HUES64 (cell line): ENCODE measurements at regions not wholly inside any gene's neighbourhood (a gene's known extent, or its start where the extent isn't known, plus 50 kb on each side); places are given as distances from the start of the nearest gene placed in this dataset.

Experiments used
- H3K27ac ChIP-seq: 2 replicates; pipeline ENCODE4 v1.7.0; 2013; ENCODE audit warnings: low read depth, low read length, inconsistent platforms
- H3K27me3 ChIP-seq: 2 replicates; pipeline ENCODE4 v1.6.1; 2013; ENCODE audit warnings: mild to moderate bottlenecking, low read length; ENCODE audit not compliant: insufficient read depth
- H3K36me3 ChIP-seq: 2 replicates; pipeline ENCODE4 v1.6.1; 2013; ENCODE audit warnings: mild to moderate bottlenecking, low read length; ENCODE audit not compliant: insufficient read depth
- H3K4me1 ChIP-seq: 2 replicates; pipeline ENCODE4 v1.6.1; 2013; ENCODE audit warnings: mild to moderate bottlenecking, low read length, moderate library complexity; ENCODE audit not compliant: insufficient read depth
- H3K4me3 ChIP-seq: 2 replicates; pipeline ENCODE4 v1.5.1; 2013; ENCODE audit warnings: mild to moderate bottlenecking, low read length, moderate library complexity
- H3K9ac ChIP-seq: 2 replicates; pipeline ENCODE4 v1.6.1; 2013; ENCODE audit warnings: mild to moderate bottlenecking, low read depth, low read length
- H3K9me3 ChIP-seq: 2 replicates; pipeline ENCODE4 v1.6.1; 2013; ENCODE audit warnings: low read depth, low read length; ENCODE audit not compliant: insufficient read depth
- WGBS: fragments of 150-250, 120-280 bp; methylation state at CpG from one replicate; pipeline ENCODE4 v1.1.7; 2013; ENCODE audit warnings: missing lambda C conversion rate; 5-methylcytosine and 5-hydroxymethylcytosine counted together

DNA sequence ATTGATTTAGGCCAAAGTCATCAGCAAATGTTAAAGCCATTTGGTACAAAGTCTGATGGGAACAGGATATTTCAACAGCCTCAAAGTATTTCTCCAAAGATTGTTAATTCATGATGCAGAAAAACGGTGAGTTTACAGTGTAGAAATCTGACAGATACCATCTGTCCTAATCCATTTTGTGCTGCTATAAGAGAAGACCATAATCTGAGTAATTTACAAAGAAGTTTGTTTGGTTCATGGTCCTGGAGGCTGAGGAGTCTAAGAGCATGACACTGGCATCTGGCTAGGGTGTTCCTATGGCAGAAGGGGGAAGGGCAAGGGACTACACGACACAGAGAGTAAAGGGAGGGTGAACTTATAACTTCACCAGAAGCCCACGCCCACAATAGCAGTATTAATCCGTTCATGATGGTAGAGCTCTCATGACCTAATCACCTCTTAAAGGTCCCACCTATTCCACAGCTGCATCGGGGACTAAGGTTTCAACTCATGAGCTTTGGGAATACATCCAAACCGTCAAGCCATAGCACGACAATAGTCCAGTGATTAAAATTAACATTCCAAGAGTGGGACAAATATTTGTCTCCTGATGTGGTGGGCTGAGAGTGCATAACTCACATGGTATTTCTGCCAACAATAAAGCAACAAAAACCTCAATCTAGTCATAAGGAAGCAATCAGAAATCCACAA lies 298.6 kb upstream of the AKR1E2 start:
- no peak overlapping the region for H3K27ac ChIP-seq
- H3K27me3 ChIP-seq = no peaks in the 10 kb centered on the region
- H3K4me1 ChIP-seq = no peaks in the 10 kb centered on the region
- 94% methylated on average over 7 of the region's 7 CpGs for WGBS
- no peaks in the 10 kb centered on the region for H3K36me3 ChIP-seq
- no peak overlapping the region for H3K4me3 ChIP-seq
- no peaks in the 10 kb centered on the region for H3K9me3 ChIP-seq
- H3K9ac ChIP-seq = no peak overlapping the region

DNA sequence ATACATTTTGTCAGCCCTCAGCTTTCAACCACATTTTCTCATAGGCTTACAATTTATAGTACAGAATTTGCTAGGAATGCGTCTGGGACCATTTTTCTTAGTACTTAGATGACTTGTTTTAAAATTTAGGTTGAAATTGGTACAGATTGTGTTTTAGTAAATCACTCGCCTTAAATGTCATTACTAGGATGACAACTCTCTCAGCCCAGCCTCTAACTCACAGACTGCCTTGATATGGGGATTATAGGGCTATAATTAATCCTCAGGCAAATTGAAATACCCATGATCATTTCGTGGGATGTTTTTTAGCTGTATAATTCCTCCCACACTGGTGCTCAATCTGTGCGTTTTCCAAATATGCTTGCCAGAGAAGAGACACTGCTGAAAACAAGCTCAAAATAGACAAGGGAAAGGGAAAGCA lies 299.7 kb upstream of the AKR1E2 start:
- H3K9me3 ChIP-seq = no peaks in the 10 kb centered on the region
- 94% methylated on average over 3 of the region's 4 CpGs for WGBS
- H3K27me3 ChIP-seq = no peaks in the 10 kb centered on the region
- H3K27ac ChIP-seq = no peak overlapping the region
- no peaks in the 10 kb centered on the region for H3K4me1 ChIP-seq
- H3K9ac ChIP-seq = no peak overlapping the region
- H3K36me3 ChIP-seq = no peaks in the 10 kb centered on the region
- H3K4me3 ChIP-seq = no peak overlapping the region

DNA sequence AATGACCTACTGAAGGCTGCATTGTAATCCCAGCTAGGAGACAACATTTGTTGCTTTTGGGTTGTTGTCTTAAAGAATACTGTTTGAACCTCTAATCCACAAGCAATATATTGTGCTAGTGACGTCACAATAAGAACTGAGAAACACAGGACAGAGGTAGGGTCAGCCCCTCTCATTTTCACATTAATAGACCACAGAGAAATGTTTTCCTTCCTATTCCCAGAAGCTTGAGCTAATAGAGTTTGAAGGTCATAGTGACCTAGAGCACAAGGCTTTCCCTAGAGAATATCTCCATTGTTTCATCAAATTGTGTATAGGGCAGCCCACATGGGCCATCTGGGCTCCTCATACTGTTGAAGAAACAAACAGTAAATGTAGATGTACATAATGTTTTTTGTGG lies 300.9 kb upstream of the AKR1E2 start:
- 88% methylated on average over 1 of the region's 1 CpG for WGBS
- no peak overlapping the region for H3K27ac ChIP-seq
- no peaks in the 10 kb centered on the region for H3K36me3 ChIP-seq

DNA sequence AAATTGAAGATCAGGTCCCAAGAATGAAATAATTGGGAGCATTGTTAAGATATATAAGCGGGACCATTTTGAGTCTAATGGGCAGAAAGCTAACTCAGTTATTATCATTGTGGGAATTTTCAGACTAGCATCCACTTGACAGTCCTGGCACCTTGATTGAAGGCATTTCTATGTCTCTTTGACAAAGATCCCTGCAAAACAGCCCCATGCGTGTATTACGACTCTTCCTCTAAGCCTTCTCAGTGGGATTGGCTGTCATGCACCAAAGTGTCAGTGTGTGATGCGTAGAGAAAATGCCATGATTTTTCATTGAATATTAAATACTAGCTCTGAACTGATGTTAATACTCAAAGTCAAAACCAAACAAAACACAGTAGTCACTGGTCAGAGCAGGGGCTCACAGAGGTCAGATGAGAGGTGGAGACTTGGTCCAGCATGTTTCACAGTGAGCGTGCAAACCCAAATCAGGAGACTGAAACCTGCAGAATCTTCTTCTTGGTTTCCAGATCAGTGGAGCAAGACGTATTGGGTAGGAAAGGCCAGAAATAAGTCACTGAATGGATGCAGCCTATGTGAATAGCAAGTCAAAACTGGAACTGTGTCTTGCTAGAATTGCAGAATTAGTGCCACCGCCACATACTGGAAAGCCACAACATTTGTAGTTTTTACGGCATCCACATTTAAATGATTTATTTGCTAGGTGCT lies 303.6 kb upstream of the AKR1E2 start:
- WGBS = 97% methylated on average over 7 of the region's 8 CpGs
- H3K4me3 ChIP-seq = no peak overlapping the region
- no peak overlapping the region for H3K27ac ChIP-seq
- H3K4me1 ChIP-seq = no peaks in the 10 kb centered on the region
- no peak overlapping the region for H3K9ac ChIP-seq
- no peaks in the 10 kb centered on the region for H3K27me3 ChIP-seq
- H3K36me3 ChIP-seq = no peaks in the 10 kb centered on the region
- H3K9me3 ChIP-seq = no peaks in the 10 kb centered on the region

More for the DNA sequence above, 300.9 kb upstream of the AKR1E2 start:
- Histone ChIP-seq H3K27me3 (no peaks in the 10 kb centered on the region), H3K9me3 (no peaks in the 10 kb centered on the region), H3K4me3 (no peak overlapping the region), H3K9ac (no peak overlapping the region), H3K4me1 (no peaks in the 10 kb centered on the region)

DNA sequence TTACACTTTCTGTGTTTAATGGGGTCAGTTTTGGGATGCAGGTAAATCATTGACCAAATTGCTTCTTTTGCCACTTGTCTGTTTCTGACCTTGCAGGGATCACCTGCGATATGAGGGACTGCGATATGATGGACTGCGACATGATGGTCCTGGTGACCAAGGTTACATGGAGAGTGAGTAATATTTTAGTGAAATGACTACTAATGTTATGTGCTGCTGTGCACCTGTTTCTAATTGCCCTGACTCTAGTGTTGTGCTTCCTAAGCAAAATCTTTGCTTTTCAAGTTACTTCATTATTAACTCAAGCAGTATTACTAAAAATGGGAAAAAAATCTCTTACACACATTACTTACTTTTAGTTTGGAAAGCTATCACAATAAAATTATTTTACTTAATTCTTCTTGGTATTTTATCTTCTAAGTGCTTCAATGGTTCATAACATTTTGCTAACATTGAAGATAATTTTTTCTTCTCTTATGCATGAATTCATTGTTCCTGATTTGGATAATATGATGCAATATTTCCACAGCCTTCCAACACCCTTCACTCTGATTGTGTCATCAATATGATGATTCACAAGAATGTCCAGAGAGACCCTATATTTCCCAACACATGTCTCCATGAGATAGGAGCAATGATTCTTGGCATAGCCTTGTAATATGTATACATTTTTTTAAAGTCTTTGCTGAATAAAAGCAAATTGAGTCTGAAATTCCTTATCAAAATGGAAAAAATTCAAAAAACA lies 306.2 kb upstream of the AKR1E2 start:
- Histone ChIP-seq H3K4me3 (no peak overlapping the region), H3K27me3 (no peaks in the 10 kb centered on the region), H3K4me1 (no peaks in the 10 kb centered on the region), H3K9ac (no peak overlapping the region), H3K27ac (no peak overlapping the region), H3K9me3 (no peaks in the 10 kb centered on the region), H3K36me3 (no peaks in the 10 kb centered on the region)
- 96% methylated on average over 3 of the region's 3 CpGs for WGBS

DNA sequence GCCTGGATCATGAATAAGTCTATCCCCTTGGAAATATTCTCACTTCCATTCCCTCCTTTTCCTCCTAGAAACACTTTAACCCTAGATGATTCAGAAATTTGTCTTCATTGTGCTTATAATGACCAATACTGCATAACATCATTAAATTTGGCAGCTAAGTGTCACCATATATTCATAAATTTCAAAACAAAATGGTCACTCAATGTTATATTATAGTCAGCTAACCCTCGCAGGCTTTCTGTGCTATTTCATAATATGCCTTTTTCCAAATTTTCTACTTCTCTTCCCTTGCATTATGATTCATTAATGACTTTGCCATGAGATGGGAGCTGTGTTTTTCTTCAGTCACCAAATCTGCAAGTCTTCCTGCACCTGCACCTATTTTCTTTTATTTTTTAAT lies 308.3 kb upstream of the AKR1E2 start:
- H3K4me1 ChIP-seq = no peaks in the 10 kb centered on the region
- no peak overlapping the region for H3K9ac ChIP-seq
- no peak overlapping the region for H3K4me3 ChIP-seq
- no peaks in the 10 kb centered on the region for H3K36me3 ChIP-seq
- H3K27me3 ChIP-seq = no peaks in the 10 kb centered on the region
- no peaks in the 10 kb centered on the region for H3K9me3 ChIP-seq
- 85% methylated on average over 1 of the region's 1 CpG for WGBS
- H3K27ac ChIP-seq = no peak overlapping the region

DNA sequence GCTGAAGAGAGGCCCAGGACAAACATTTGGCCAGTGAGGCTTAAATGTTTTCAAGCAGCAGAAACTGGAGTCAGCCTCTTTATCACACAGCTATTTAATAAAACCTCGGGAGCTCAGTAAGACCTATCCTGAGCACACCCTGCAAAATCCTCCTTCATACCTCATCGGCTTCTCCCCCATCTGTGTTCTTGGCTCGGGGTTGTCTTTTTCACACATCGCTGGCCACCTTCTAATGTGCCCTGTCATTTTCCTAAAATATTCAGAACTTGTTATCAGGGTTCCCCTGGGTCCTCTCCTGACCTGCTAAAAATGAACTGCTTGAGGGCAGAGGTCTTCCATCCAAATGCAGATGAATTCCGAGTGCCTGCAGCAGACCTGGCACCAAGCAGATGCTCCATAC lies 310.3 kb upstream of the AKR1E2 start:
- no peaks in the 10 kb centered on the region for H3K27me3 ChIP-seq
- WGBS = 95% methylated on average over 5 of the region's 5 CpGs
- H3K4me1 ChIP-seq = no peaks in the 10 kb centered on the region

DNA sequence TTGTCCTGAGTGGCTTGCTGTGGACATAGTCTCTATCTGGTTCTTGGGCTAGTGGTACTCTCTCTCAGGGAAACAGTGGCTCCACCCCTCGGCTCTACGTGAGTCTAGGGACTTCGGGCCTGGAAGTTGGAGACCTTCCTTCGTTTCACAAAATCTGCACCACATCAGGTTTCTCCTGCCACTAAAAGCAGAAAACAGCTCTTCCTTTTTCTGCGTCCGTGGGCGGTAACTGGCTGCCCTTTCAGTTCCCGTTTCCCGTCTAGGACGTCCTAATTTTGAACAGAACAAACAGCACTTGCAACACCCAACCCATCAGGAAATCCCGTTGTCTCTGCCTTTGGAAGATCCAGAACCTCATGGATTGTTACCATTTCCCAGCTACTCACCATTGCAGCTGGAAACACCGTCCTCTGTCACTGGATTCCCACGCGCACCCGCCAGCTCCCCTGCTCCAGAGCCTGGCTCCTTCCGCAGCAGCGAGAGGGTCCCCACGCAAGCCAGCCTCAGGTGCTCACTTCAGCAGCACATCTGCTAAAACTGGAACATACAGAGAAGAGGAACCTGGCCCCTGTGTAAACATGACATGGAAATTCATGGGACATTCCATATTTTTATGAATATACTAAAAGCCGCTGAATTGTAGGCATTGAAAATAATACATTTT lies 311.4 kb upstream of the AKR1E2 start:
- no peak overlapping the region for H3K27ac ChIP-seq
- H3K27me3 ChIP-seq = no peaks in the 10 kb centered on the region
- no peak overlapping the region for H3K9ac ChIP-seq
- no peaks in the 10 kb centered on the region for H3K4me1 ChIP-seq
- H3K9me3 ChIP-seq = no peaks in the 10 kb centered on the region
- H3K36me3 ChIP-seq = no peaks in the 10 kb centered on the region
- H3K4me3 ChIP-seq = no peak overlapping the region
- WGBS = 95% methylated on average over 18 of the region's 19 CpGs

More for the DNA sequence above, 310.3 kb upstream of the AKR1E2 start:
- Histone ChIP-seq H3K36me3 (no peaks in the 10 kb centered on the region), H3K4me3 (no peak overlapping the region), H3K27ac (no peak overlapping the region), H3K9me3 (no peaks in the 10 kb centered on the region), H3K9ac (no peak overlapping the region)

GRCh38 chr10:4512671-4513240 lies 313.3 kb upstream of the AKR1E2 start:
- Histone ChIP-seq H3K27ac (no peak overlapping the region), H3K4me3 (no peak overlapping the region), H3K9me3 (no peaks in the 10 kb centered on the region), H3K9ac (no peak overlapping the region), H3K27me3 (no peaks in the 10 kb centered on the region), H3K4me1 (no peaks in the 10 kb centered on the region), H3K36me3 (no peaks in the 10 kb centered on the region)
- 80% methylated on average over 3 of the region's 6 CpGs for WGBS

GRCh38 chr10:4512196-4512595 lies 313.8 kb upstream of the AKR1E2 start:
- Histone ChIP-seq H3K4me3 (no peak overlapping the region), H3K27ac (no peak overlapping the region), H3K27me3 (no peaks in the 10 kb centered on the region), H3K9me3 (no peaks in the 10 kb centered on the region), H3K9ac (no peak overlapping the region), H3K4me1 (no peaks in the 10 kb centered on the region), H3K36me3 (no peaks in the 10 kb centered on the region)
- 94% methylated on average over 5 of the region's 5 CpGs for WGBS

GRCh38 chr10:4511509-4511908 lies 314.5 kb upstream of the AKR1E2 start:
- Histone ChIP-seq H3K36me3 (no peaks in the 10 kb centered on the region), H3K27me3 (no peaks in the 10 kb centered on the region), H3K4me1 (no peaks in the 10 kb centered on the region), H3K27ac (no peak overlapping the region), H3K4me3 (no peak overlapping the region), H3K9ac (no peak overlapping the region), H3K9me3 (no peaks in the 10 kb centered on the region)
- 94% methylated on average over 3 of the region's 4 CpGs for WGBS
